ENCODE measurements at regions not wholly inside any gene's neighbourhood (a gene's known extent, or its start where the extent isn't known, plus 50 kb on each side); places are given as distances from the start of the nearest gene placed in this dataset.

GRCh38 chr6:142501795-142502194 is 200.0 kb downstream of the ADGRG6 start:
- no peak for TF ChIP-seq CTCF (IDR thresholded peaks at IDR 0.05)
- TF ChIP-seq POLR2A (IDR thresholded peaks at IDR 0.05), result no peak
- TF ChIP-seq EP300 (IDR thresholded peaks at IDR 0.05), result no peak
